ENCODE measurements at regions not wholly inside any gene's neighbourhood (a gene's known extent, or its start where the extent isn't known, plus 50 kb on each side); places are given as distances from the start of the nearest gene placed in this dataset.

GRCh38 chr4:110988722-110989121, 365.8 kb upstream of the PITX2 start:
- Histone ChIP-seq H3K27me3 (no peaks in the 10 kb centered on the region), H3K27ac (no peak overlapping the region), H3K36me3 (no peaks in the 10 kb centered on the region), H3K9me3 (no peaks in the 10 kb centered on the region), H3K4me3 (no peak overlapping the region), H3K4me1 (ENCODE audit: insufficient read depth) (no peaks in the 10 kb centered on the region)
- DNase-seq: no peak
- intact Hi-C loops (cut with DNase I): no loop called here
- 34 to 40% (median 36%) methylated on average over 4 of the region's 4 CpGs for WGBS, 3 donors
- no peak for TF ChIP-seq POLR2A (IDR thresholded peaks at IDR 0.05)
- no peak for TF ChIP-seq CTCF (IDR thresholded peaks at IDR 0.05)
- TF ChIP-seq EP300 (IDR thresholded peaks at IDR 0.05): no peak

GRCh38 chr4:110989125-110989524, 366.2 kb upstream of the PITX2 start:
- DNase-seq: no peak
- H3K9me3 ChIP-seq: no peaks in the 10 kb centered on the region
- H3K36me3 ChIP-seq: no peaks in the 10 kb centered on the region
- WGBS, 3 donors: 90 to 97% (median 93%) methylated on average over 1 of the region's 1 CpG
- H3K27ac ChIP-seq: no peak overlapping the region
- intact Hi-C loops (cut with DNase I): no loop called here
- H3K4me3 ChIP-seq: no peak overlapping the region
- TF ChIP-seq EP300 (IDR thresholded peaks at IDR 0.05): no peak
- no peak for TF ChIP-seq POLR2A (IDR thresholded peaks at IDR 0.05)
- TF ChIP-seq CTCF (IDR thresholded peaks at IDR 0.05): no peak
- H3K4me1 ChIP-seq (ENCODE audit: insufficient read depth): no peaks in the 10 kb centered on the region
- H3K27me3 ChIP-seq: no peaks in the 10 kb centered on the region

- Histone ChIP-seq H3K27ac (no peak overlapping the region), H3K4me3 (no peak overlapping the region), H3K4me1 (ENCODE audit: insufficient read depth) (no peaks in the 10 kb centered on the region), H3K9me3 (no peaks in the 10 kb centered on the region), H3K36me3 (no peaks in the 10 kb centered on the region), H3K27me3 (no peaks in the 10 kb centered on the region)
- DNase-seq: no peak
- WGBS, 3 donors: 19 to 31% (median 26%) methylated on average over 2 of the region's 2 CpGs
- TF ChIP-seq POLR2A (IDR thresholded peaks at IDR 0.05): no peak
- intact Hi-C loops (cut with DNase I): no loop called here
These were observed 371.9 kb upstream of the PITX2 start for GRCh38 chr4:110994781-110995180.

- no peaks in the 10 kb centered on the region for H3K4me1 ChIP-seq (ENCODE audit: insufficient read depth)
- 47 to 83% (median 61%) methylated on average over 1 of the region's 1 CpG for WGBS, 3 donors
These were observed 375.4 kb upstream of the PITX2 start for GRCh38 chr4:110998320-110998719.

GRCh38 chr4:111011458-111011857, 388.6 kb upstream of the PITX2 start:
- H3K9me3 ChIP-seq: no peaks in the 10 kb centered on the region
- intact Hi-C loops (cut with DNase I): no loop called here
- no peak overlapping the region for H3K27ac ChIP-seq
- no peak for DNase-seq
- no peaks in the 10 kb centered on the region for H3K27me3 ChIP-seq
- no peak overlapping the region for H3K4me3 ChIP-seq
- TF ChIP-seq POLR2A (IDR thresholded peaks at IDR 0.05) (no peak), EP300 (IDR thresholded peaks at IDR 0.05) (no peak), CTCF (IDR thresholded peaks at IDR 0.05) (no peak)
- WGBS, 3 donors: 67 to 79% (median 76%) methylated on average over 2 of the region's 2 CpGs
- no peaks in the 10 kb centered on the region for H3K36me3 ChIP-seq
- H3K4me1 ChIP-seq (ENCODE audit: insufficient read depth): no peaks in the 10 kb centered on the region

More at GRCh38 chr4:110998320-110998719, 375.4 kb upstream of the PITX2 start:
- Histone ChIP-seq H3K9me3 (no peaks in the 10 kb centered on the region), H3K27me3 (no peaks in the 10 kb centered on the region), H3K4me3 (no peak overlapping the region), H3K27ac (no peak overlapping the region), H3K36me3 (no peaks in the 10 kb centered on the region)
- no peak for DNase-seq
- intact Hi-C loops (cut with DNase I): no loop called here
- TF ChIP-seq CTCF (IDR thresholded peaks at IDR 0.05): no peak
